Keratinocyte (primary cell): ENCODE measurements at regions not wholly inside any gene's neighbourhood (a gene's known extent, or its start where the extent isn't known, plus 50 kb on each side); places are given as distances from the start of the nearest gene placed in this dataset.

Experiments
- DNase-seq: peaks from one replicate; pipeline ENCODE4 v3.0.0-alpha.2; 2011; ENCODE audit warnings: low read depth, missing footprints, low spot score
- FAIRE-seq: peaks from 2 replicates; lab custom pipeline; 2011; peaks lifted over from hg19 to GRCh38; lab: Jason Lieb, UNC
- H2AFZ ChIP-seq: 2 replicates; pipeline ENCODE4 v1.6.0; 2012; ENCODE audit warnings: low read length, control low read depth, inconsistent platforms; ENCODE audit not compliant: control insufficient read depth
- H3K27ac ChIP-seq: 2 replicates; pipeline ENCODE4 v1.5.1; 2011; ENCODE audit warnings: low read length; ENCODE audit not compliant: control insufficient read depth, insufficient read depth
- H3K27me3 ChIP-seq: 3 replicates; pipeline ENCODE4 v1.6.0; 2011; ENCODE audit warnings: low read length; ENCODE audit not compliant: control insufficient read depth, insufficient read depth; ENCODE audit errors: extremely low read depth
- H3K36me3 ChIP-seq, 2 experiments: 2 replicates in 1 of 2; 3 replicates in 1 of 2; pipeline ENCODE4 v1.5.1; 2011; ENCODE audit warnings: low read length in 2 of 2, mild to moderate bottlenecking in 1 of 2; ENCODE audit not compliant: control insufficient read depth in 2 of 2, insufficient read depth in 2 of 2; ENCODE audit errors: extremely low read depth in 1 of 2
- H3K4me1 ChIP-seq: 3 replicates; pipeline ENCODE4 v1.5.1; 2011; ENCODE audit warnings: low read length; ENCODE audit not compliant: control insufficient read depth, insufficient read depth; ENCODE audit errors: extremely low read depth
- H3K4me2 ChIP-seq: 3 replicates; pipeline ENCODE4 v1.6.0; 2011; ENCODE audit warnings: low read depth, low read length; ENCODE audit not compliant: control insufficient read depth, insufficient read depth; ENCODE audit errors: extremely low read depth
- H3K4me3 ChIP-seq, 3 experiments: fragments of 200-600 bp in 1 of 3; sonication (generic) in 1 of 3; 2 replicates in 2 of 3; 3 replicates in 1 of 3; pipeline ENCODE4 v1.5.1; 2011 to 2016; ENCODE audit warnings: low read length in 3 of 3, mild to moderate bottlenecking in 3 of 3, control low read depth in 2 of 3, inconsistent platforms in 1 of 3, low read depth in 1 of 3, mixed read lengths in 1 of 3, mixed run types in 1 of 3, moderate library complexity in 1 of 3; ENCODE audit not compliant: control insufficient read depth in 2 of 3, insufficient read depth in 2 of 3; ENCODE audit errors: extremely low read depth in 1 of 3
- H3K79me2 ChIP-seq: 2 replicates; pipeline ENCODE4 v1.6.0; 2012; ENCODE audit warnings: low read length; ENCODE audit not compliant: control insufficient read depth, insufficient read depth
- H3K9ac ChIP-seq: 3 replicates; pipeline ENCODE4 v1.6.0; 2011; ENCODE audit warnings: low read length; ENCODE audit not compliant: control insufficient read depth, insufficient read depth; ENCODE audit errors: extremely low read depth
- H3K9me1 ChIP-seq: 3 replicates; pipeline ENCODE4 v1.6.0; 2011; ENCODE audit warnings: low read length; ENCODE audit not compliant: control insufficient read depth, insufficient read depth; ENCODE audit errors: extremely low read depth
- H3K9me3 ChIP-seq: 2 replicates; pipeline ENCODE4 v1.5.1; 2012; ENCODE audit warnings: low read depth, low read length; ENCODE audit not compliant: control insufficient read depth
- H4K20me1 ChIP-seq: 3 replicates; pipeline ENCODE4 v1.6.0; 2011; ENCODE audit warnings: low read length; ENCODE audit not compliant: control insufficient read depth, insufficient read depth; ENCODE audit errors: extremely low read depth
- CTCF ChIP-seq, 3 experiments: IDR thresholded peaks in 1 of 3; conservative IDR thresholded peaks in 1 of 3; optimal IDR thresholded peaks in 1 of 3; 2 replicates in 2 of 3; 3 replicates in 1 of 3; pipeline versions ENCODE3 to v1.5.1; 2011; ENCODE audit warnings: low read length in 3 of 3, mild to moderate bottlenecking in 3 of 3, moderate library complexity in 2 of 3, control low read depth in 1 of 3, inconsistent platforms in 1 of 3; ENCODE audit not compliant: insufficient read depth in 2 of 3; ENCODE audit errors: extremely low read depth in 1 of 3
- EZH2 ChIP-seq: IDR thresholded peaks from one replicate; pipeline ENCODE4 v1.6.1; 2012; ENCODE audit warnings: inconsistent platforms, mild to moderate bottlenecking, low read length, moderate library complexity
- dilution Hi-C: fragments of 300-500 bp; cut with MboI; formaldehyde crosslinking; loops from one replicate; pipeline ENCODE4 v1.7.0; 2020; ENCODE audit warnings: low sequenced_read_pairs; ENCODE audit not compliant: extremely low pct_ligation_motif_present

- H3K27ac ChIP-seq, result no peak overlapping the region
- FAIRE-seq (no peak), DNase-seq (no peak)
- no peak overlapping the region for H3K4me3 ChIP-seq
- no peaks in the 10 kb centered on the region for H4K20me1 ChIP-seq
- H3K36me3 ChIP-seq, result no peaks in the 10 kb centered on the region
- no peak overlapping the region for H3K4me2 ChIP-seq
- H3K4me1 ChIP-seq, result no peaks in the 10 kb centered on the region
- no peaks in the 10 kb centered on the region for H3K79me2 ChIP-seq
- H3K27me3 ChIP-seq, result peaks cover 12% of the 10 kb centered on the region
- no peak for TF ChIP-seq CTCF (optimal IDR thresholded peaks at IDR 0.05 in 1 of 3, IDR thresholded peaks at IDR 0.05 in 1 of 3, conservative IDR thresholded peaks at IDR 0.05 in 1 of 3; ENCODE audit: extremely low read depth in 1 of 3, insufficient read depth in 2 of 3, low read length in 3 of 3)
- TF ChIP-seq EZH2, result no peak
- H3K9me1 ChIP-seq, result no peaks in the 10 kb centered on the region
- no peak overlapping the region for H3K9ac ChIP-seq
- dilution Hi-C loops, result no loop called here
- H2AFZ ChIP-seq, result no peak overlapping the region
- H3K9me3 ChIP-seq, result no peaks in the 10 kb centered on the region
Measured at GRCh38 chr20:21020659-21021471, 85.3 kb downstream of the LINC00237 start.

GRCh38 chr20:21019814-21020658 is 86.1 kb downstream of the LINC00237 start:
- DNase-seq (no peak), FAIRE-seq (no peak)
- H4K20me1 ChIP-seq, result no peaks in the 10 kb centered on the region
- no peaks in the 10 kb centered on the region for H3K4me1 ChIP-seq
- H3K79me2 ChIP-seq, result no peaks in the 10 kb centered on the region
- no peaks in the 10 kb centered on the region for H3K36me3 ChIP-seq
- no peak for TF ChIP-seq CTCF (optimal IDR thresholded peaks at IDR 0.05 in 1 of 3, IDR thresholded peaks at IDR 0.05 in 1 of 3, conservative IDR thresholded peaks at IDR 0.05 in 1 of 3; ENCODE audit: extremely low read depth in 1 of 3, insufficient read depth in 2 of 3, low read length in 3 of 3)
- TF ChIP-seq EZH2, result no peak
- dilution Hi-C loops, result no loop called here
- no peak overlapping the region for H3K4me3 ChIP-seq
- H3K9ac ChIP-seq, result no peak overlapping the region
- H3K4me2 ChIP-seq, result no peak overlapping the region
- no peaks in the 10 kb centered on the region for H3K9me3 ChIP-seq
- H3K27me3 ChIP-seq, result peaks cover 12% of the 10 kb centered on the region
- H3K9me1 ChIP-seq, result no peaks in the 10 kb centered on the region
- no peak overlapping the region for H3K27ac ChIP-seq
- no peak overlapping the region for H2AFZ ChIP-seq
